ENCODE measurements at regions not wholly inside any gene's neighbourhood (a gene's known extent, or its start where the extent isn't known, plus 50 kb on each side); places are given as distances from the start of the nearest gene placed in this dataset.

GRCh38 chr14:25477316-25478098, 427.6 kb upstream of the STXBP6 start:
- no peaks in the 10 kb centered on the region for H3F3A ChIP-seq (ENCODE audit: control insufficient read depth, insufficient read depth)
- H3K4me1 ChIP-seq (ENCODE audit: control insufficient read depth, low read length) = no peaks in the 10 kb centered on the region
- no peak overlapping the region for H3K27ac ChIP-seq (ENCODE audit: low read depth, low read length)
- H3K36me3 ChIP-seq (ENCODE audit: control insufficient read depth, low read length) = no peaks in the 10 kb centered on the region
- no peaks in the 10 kb centered on the region for H4K20me1 ChIP-seq (ENCODE audit: control insufficient read depth, insufficient read depth, low read depth, low read length)
- H3K4me3 ChIP-seq (ENCODE audit: low read length) = no peak overlapping the region
- TF ChIP-seq CTCF (IDR thresholded peaks at IDR 0.05; ENCODE audit: low read depth, low read length, poor library complexity, severe bottlenecking) (no peak), EZH2phosphoT487 (IDR thresholded peaks at IDR 0.05; ENCODE audit: borderline replicate concordance, low read length) (no peak)
- H3K4me2 ChIP-seq (ENCODE audit: low read length) = no peak overlapping the region
- no peaks in the 10 kb centered on the region for H3K27me3 ChIP-seq (ENCODE audit: control insufficient read depth, low read length)
- H3K79me2 ChIP-seq (ENCODE audit: control insufficient read depth, low read length) = no peaks in the 10 kb centered on the region
- no peaks in the 10 kb centered on the region for H3K9me2 ChIP-seq (replicated peaks; ENCODE audit: control insufficient read depth, low read length)
- H3K9me3 ChIP-seq (ENCODE audit: control insufficient read depth, insufficient read depth, low read length) = no peaks in the 10 kb centered on the region; the same call in 1 of the 2 replicates

- TF ChIP-seq EZH2phosphoT487 (IDR thresholded peaks at IDR 0.05; ENCODE audit: borderline replicate concordance, low read length) (no peak), CTCF (IDR thresholded peaks at IDR 0.05; ENCODE audit: low read depth, low read length, poor library complexity, severe bottlenecking) (no peak)
- no peaks in the 10 kb centered on the region for H3K9me2 ChIP-seq (replicated peaks; ENCODE audit: control insufficient read depth, low read length)
- no peaks in the 10 kb centered on the region for H4K20me1 ChIP-seq (ENCODE audit: control insufficient read depth, insufficient read depth, low read depth, low read length)
- H3K27me3 ChIP-seq (ENCODE audit: control insufficient read depth, low read length) = no peaks in the 10 kb centered on the region
- no peaks in the 10 kb centered on the region; the same call in 1 of the 2 replicates for H3K9me3 ChIP-seq (ENCODE audit: control insufficient read depth, insufficient read depth, low read length)
- H3K36me3 ChIP-seq (ENCODE audit: control insufficient read depth, low read length) = no peaks in the 10 kb centered on the region
- peaks cover 9% of the 10 kb centered on the region; the same call in 1 of the 2 replicates for H3K4me1 ChIP-seq (ENCODE audit: control insufficient read depth, low read length)
- no peaks in the 10 kb centered on the region for H3K79me2 ChIP-seq (ENCODE audit: control insufficient read depth, low read length)
- no peak overlapping the region for H3K4me3 ChIP-seq (ENCODE audit: low read length)
- no peaks in the 10 kb centered on the region for H3F3A ChIP-seq (ENCODE audit: control insufficient read depth, insufficient read depth)
- no peak overlapping the region for H3K27ac ChIP-seq (ENCODE audit: low read depth, low read length)
- H3K4me2 ChIP-seq (ENCODE audit: low read length) = no peak overlapping the region
Observed at GRCh38 chr14:25472700-25473099, 422.8 kb upstream of the STXBP6 start.

GRCh38 chr14:25464772-25465171, 414.8 kb upstream of the STXBP6 start:
- TF ChIP-seq EZH2phosphoT487 (IDR thresholded peaks at IDR 0.05; ENCODE audit: borderline replicate concordance, low read length) (no peak), CTCF (IDR thresholded peaks at IDR 0.05; ENCODE audit: low read depth, low read length, poor library complexity, severe bottlenecking) (no peak)
- Histone ChIP-seq H3K9me3 (ENCODE audit: control insufficient read depth, insufficient read depth, low read length) (no peaks in the 10 kb centered on the region), H3K36me3 (ENCODE audit: control insufficient read depth, low read length) (no peaks in the 10 kb centered on the region), H3K4me3 (ENCODE audit: low read length) (no peak overlapping the region), H3K27me3 (ENCODE audit: control insufficient read depth, low read length) (no peaks in the 10 kb centered on the region), H3K27ac (ENCODE audit: low read depth, low read length) (peak overlapping the region; percentile 58), H3F3A (ENCODE audit: control insufficient read depth, insufficient read depth) (no peaks in the 10 kb centered on the region; the same call in 1 of the 2 replicates), H4K20me1 (ENCODE audit: control insufficient read depth, insufficient read depth, low read depth, low read length) (no peaks in the 10 kb centered on the region), H3K4me1 (ENCODE audit: control insufficient read depth, low read length) (peaks cover 29% of the 10 kb centered on the region), H3K4me2 (ENCODE audit: low read length) (peak overlapping the region; percentile 8; the same call in 1 of the 2 replicates), H3K79me2 (ENCODE audit: control insufficient read depth, low read length) (no peaks in the 10 kb centered on the region), H3K9me2 (replicated peaks; ENCODE audit: control insufficient read depth, low read length) (no peaks in the 10 kb centered on the region)
